Loucy (cell line): ENCODE measurements at regions not wholly inside any gene's neighbourhood (a gene's known extent, or its start where the extent isn't known, plus 50 kb on each side); places are given as distances from the start of the nearest gene placed in this dataset.
A peak's percentile ranks its signal among the peaks of the same experiment; 100 is the strongest.

Source experiments
- H2AFZ ChIP-seq: fragments of 200-600 bp; sonication (generic); 2 replicates; pipeline ENCODE4 v1.6.0; 2016; ENCODE audit warnings: antibody characterized with exemption, mild to moderate bottlenecking, low read length, moderate library complexity
- H3F3A ChIP-seq: fragments of 200-600 bp; 2 replicates; pipeline ENCODE4 v1.6.0; 2016; ENCODE audit warnings: antibody characterized with exemption, low read depth, mild to moderate bottlenecking
- H3K27me3 ChIP-seq: fragments of 200-600 bp; sonication (generic); 2 replicates; pipeline ENCODE4 v1.6.1; 2014; ENCODE audit warnings: low read length, mild to moderate bottlenecking; ENCODE audit not compliant: insufficient read depth, poor library complexity, severe bottlenecking
- H3K36me3 ChIP-seq: fragments of 200-600 bp; sonication (generic); 2 replicates; pipeline ENCODE4 v1.6.1; 2016; ENCODE audit warnings: low read length; ENCODE audit not compliant: insufficient read depth
- H3K4me1 ChIP-seq: fragments of 200-600 bp; sonication (generic); 2 replicates; pipeline ENCODE4 v1.5.1; 2014; ENCODE audit warnings: low read length, mild to moderate bottlenecking; ENCODE audit not compliant: insufficient read depth, poor library complexity, severe bottlenecking
- H3K4me2 ChIP-seq: fragments of 200-600 bp; sonication (generic); 2 replicates; pipeline ENCODE4 v1.6.0; 2014; ENCODE audit warnings: antibody characterized with exemption, low read length, low read depth, mild to moderate bottlenecking; ENCODE audit not compliant: poor library complexity, severe bottlenecking
- H3K4me3 ChIP-seq: fragments of 200-600 bp; sonication (generic); 2 replicates; pipeline ENCODE4 v1.5.1; 2014; ENCODE audit warnings: low read length, mild to moderate bottlenecking, mixed read lengths; ENCODE audit not compliant: poor library complexity, severe bottlenecking
- H3K79me2 ChIP-seq: fragments of 200-600 bp; sonication (generic); 2 replicates; pipeline ENCODE4 v1.6.1; 2014; ENCODE audit warnings: low read length; ENCODE audit not compliant: insufficient read depth
- H3K9ac ChIP-seq: fragments of 200-600 bp; sonication (generic); 2 replicates; pipeline ENCODE4 v1.6.0; 2014; ENCODE audit warnings: mild to moderate bottlenecking, low read depth, low read length, moderate library complexity; ENCODE audit not compliant: poor library complexity, severe bottlenecking
- H3K9me2 ChIP-seq: fragments of 200-600 bp; sonication (generic); replicated peaks from 2 replicates; pipeline ENCODE4 v1.6.1; 2016; ENCODE audit warnings: low read depth, low read length, mixed read lengths
- H3K9me3 ChIP-seq: fragments of 200-600 bp; sonication (generic); 2 replicates; pipeline ENCODE4 v1.6.1; 2014; ENCODE audit warnings: mild to moderate bottlenecking, antibody characterized with exemption, low read length, low read depth; ENCODE audit not compliant: insufficient read depth
- H4K20me1 ChIP-seq: fragments of 200-600 bp; sonication (generic); 2 replicates; pipeline ENCODE4 v1.6.0; 2014; ENCODE audit warnings: antibody characterized with exemption, low read length, mild to moderate bottlenecking; ENCODE audit not compliant: insufficient read depth, poor library complexity, severe bottlenecking
- CTCF ChIP-seq: fragments of 200-600 bp; sonication (generic); conservative IDR thresholded peaks from 2 replicates; pipeline ENCODE4 v1.5.1; 2014; ENCODE audit warnings: mild to moderate bottlenecking, antibody characterized with exemption, low read length
- EZH2phosphoT487 ChIP-seq: fragments of 200-600 bp; IDR thresholded peaks from 2 replicates; pipeline ENCODE4 v1.6.1; 2018; ENCODE audit warnings: antibody characterized with exemption, mild to moderate bottlenecking, moderate library complexity, borderline replicate concordance

GRCh38 chr18:67337696-67338095, 178.8 kb downstream of the DSEL start:
- Histone ChIP-seq H3K4me2 (no peak overlapping the region), H3K9me2 (no peaks in the 10 kb centered on the region), H3K4me1 (peaks cover 9% of the 10 kb centered on the region), H3K27me3 (no peaks in the 10 kb centered on the region), H3K79me2 (no peaks in the 10 kb centered on the region), H2AFZ (no peak overlapping the region), H3K9me3 (peaks cover 7% of the 10 kb centered on the region; the same call in 1 of the 2 replicates), H3K36me3 (no peaks in the 10 kb centered on the region), H4K20me1 (no peaks in the 10 kb centered on the region), H3K9ac (no peak overlapping the region), H3K4me3 (no peak overlapping the region), H3F3A (no peaks in the 10 kb centered on the region)
- TF ChIP-seq EZH2phosphoT487: no peak
- TF ChIP-seq CTCF: no peak

GRCh38 chr18:67331857-67332256, 184.7 kb downstream of the DSEL start:
- H3K4me2 ChIP-seq: no peak overlapping the region
- no peaks in the 10 kb centered on the region for H3K36me3 ChIP-seq
- H3K9ac ChIP-seq: no peak overlapping the region
- no peaks in the 10 kb centered on the region for H4K20me1 ChIP-seq
- TF ChIP-seq CTCF (no peak), EZH2phosphoT487 (no peak)
- H3K4me3 ChIP-seq: no peak overlapping the region
- no peaks in the 10 kb centered on the region for H3K9me2 ChIP-seq
- no peaks in the 10 kb centered on the region for H3K27me3 ChIP-seq
- H3K4me1 ChIP-seq: peaks cover 9% of the 10 kb centered on the region
- no peaks in the 10 kb centered on the region; the same call in 1 of the 2 replicates for H3K9me3 ChIP-seq
- no peaks in the 10 kb centered on the region for H3F3A ChIP-seq
- H2AFZ ChIP-seq: 0 out of 2 replicates have a peak overlapping the region, but pooled peaks have one; percentile 26
- no peaks in the 10 kb centered on the region for H3K79me2 ChIP-seq

- Histone ChIP-seq H3K79me2 (no peaks in the 10 kb centered on the region), H2AFZ (no peak overlapping the region), H4K20me1 (no peaks in the 10 kb centered on the region), H3K27me3 (no peaks in the 10 kb centered on the region), H3K9me2 (no peaks in the 10 kb centered on the region), H3K9ac (no peak overlapping the region), H3K4me1 (no peaks in the 10 kb centered on the region), H3K4me3 (no peak overlapping the region), H3K36me3 (no peaks in the 10 kb centered on the region), H3F3A (no peaks in the 10 kb centered on the region), H3K4me2 (no peak overlapping the region), H3K9me3 (no peaks in the 10 kb centered on the region)
- no peak for TF ChIP-seq CTCF
- no peak for TF ChIP-seq EZH2phosphoT487
These were observed 197.4 kb downstream of the DSEL start for GRCh38 chr18:67319109-67319508.
